PC-3 (cell line): ENCODE measurements at regions not wholly inside any gene's neighbourhood (a gene's known extent, or its start where the extent isn't known, plus 50 kb on each side); places are given as distances from the start of the nearest gene placed in this dataset.

Experiments
- ATAC-seq: fragments of 200-7000 bp; cut with Tn5 transposase; 2 replicates; pipeline ENCODE4 v1.9.1; 2020; ENCODE audit warnings: mild to moderate bottlenecking, moderate library complexity
- BruUV-seq: library from RNA; stranded (reverse); fragments of 400-500 nt; replicated peaks from 2 replicates; lab custom pipeline; 2021; lab: Mats Ljungman, UMichigan
- CTCF ChIA-PET: fragments of 300-600 bp; sonication (Branson Sonifier 250); formaldehyde crosslinking; loops from one replicate; lab custom pipeline; 2022; ENCODE audit warnings: antibody characterized with exemption; lab: Charles Lee
- POLR2A ChIA-PET: fragments of 300-600 bp; sonication (Branson Sonifier 250); formaldehyde crosslinking; loops from one replicate; lab custom pipeline; 2022; ENCODE audit warnings: antibody characterized with exemption; ENCODE audit not compliant: unreplicated experiment; lab: Charles Lee
- DNase-seq: peaks from one replicate; pipeline ENCODE4 v3.0.0-alpha.2; 2015
- H2AFZ ChIP-seq: fragments of 300-600 bp; sonication (generic); 2 replicates; pipeline ENCODE4 v1.6.0; 2016; ENCODE audit warnings: antibody characterized with exemption, low read length
- H3F3A ChIP-seq: fragments of 300-600 bp; sonication (generic); one replicate; pipeline ENCODE4 v1.6.0; 2017; ENCODE audit warnings: antibody characterized with exemption, low read length, control low read depth, mild to moderate bottlenecking; ENCODE audit not compliant: unreplicated experiment
- H3K27ac ChIP-seq: fragments of 300-600 bp; sonication (generic); 2 replicates; pipeline ENCODE4 v1.5.1; 2016; ENCODE audit warnings: mild to moderate bottlenecking, low read length
- H3K27me3 ChIP-seq: fragments of 300-600 bp; sonication (generic); 2 replicates; pipeline ENCODE4 v1.6.1; 2016; ENCODE audit warnings: low read length, mixed read lengths
- H3K36me3 ChIP-seq: fragments of 300-600 bp; sonication (generic); 2 replicates; pipeline ENCODE4 v1.6.1; 2016; ENCODE audit warnings: low read depth, mixed run types, low read length, mixed read lengths
- H3K4me1 ChIP-seq: fragments of 300-600 bp; sonication (generic); 2 replicates; pipeline ENCODE4 v1.5.1; 2016; ENCODE audit warnings: low read length; ENCODE audit not compliant: insufficient read depth
- H3K4me2 ChIP-seq: fragments of 300-600 bp; sonication (generic); 2 replicates; pipeline ENCODE4 v1.6.0; 2016; ENCODE audit warnings: low read length
- H3K4me3 ChIP-seq: fragments of 300-600 bp; sonication (generic); 2 replicates; pipeline ENCODE4 v1.5.1; 2016; ENCODE audit warnings: mild to moderate bottlenecking, low read length, mixed read lengths
- H3K79me2 ChIP-seq: fragments of 300-600 bp; sonication (generic); 2 replicates; pipeline ENCODE4 v1.6.1; 2017; ENCODE audit warnings: low read length, mixed read lengths
- H3K9ac ChIP-seq: fragments of 300-600 bp; sonication (generic); 2 replicates; pipeline ENCODE4 v1.6.0; 2016; ENCODE audit warnings: mild to moderate bottlenecking, low read length
- H3K9me2 ChIP-seq: fragments of 300-600 bp; sonication (generic); replicated peaks from 2 replicates; pipeline ENCODE4 v1.6.1; 2016; ENCODE audit warnings: mixed run types, low read length, mixed read lengths
- H3K9me3 ChIP-seq: fragments of 300-600 bp; sonication (generic); 2 replicates; pipeline ENCODE4 v1.6.1; 2016; ENCODE audit warnings: low read length, mixed read lengths
- H4K20me1 ChIP-seq: fragments of 300-600 bp; sonication (generic); 2 replicates; pipeline ENCODE4 v1.6.1; 2016; ENCODE audit warnings: low read length, mixed read lengths
- EZH2 ChIP-seq: fragments of 300-600 bp; sonication (generic); IDR thresholded peaks from one replicate; pipeline ENCODE4 v1.6.1; 2017; ENCODE audit warnings: antibody characterized with exemption, mild to moderate bottlenecking, low read length; ENCODE audit not compliant: unreplicated experiment
- EZH2phosphoT487 ChIP-seq: fragments of 300-600 bp; sonication (generic); IDR thresholded peaks from 2 replicates; pipeline ENCODE4 v1.6.1; 2018; ENCODE audit warnings: mild to moderate bottlenecking, antibody characterized with exemption, low read length, borderline replicate concordance
- intact Hi-C: fragments of 100-400 bp; cut with micrococcal nuclease; formaldehyde crosslinking; loops from 2 replicates; pipeline ENCODE4 v1.9.0; 2023
- TF ChIP-seq, protein P1 (sequence below): fragments of 300-600 bp; sonication (generic); conservative IDR thresholded peaks from 2 replicates; pipeline ENCODE4 v1.5.1; 2017; ENCODE audit warnings: antibody characterized with exemption, low read depth, mild to moderate bottlenecking, low read length

DNA sequence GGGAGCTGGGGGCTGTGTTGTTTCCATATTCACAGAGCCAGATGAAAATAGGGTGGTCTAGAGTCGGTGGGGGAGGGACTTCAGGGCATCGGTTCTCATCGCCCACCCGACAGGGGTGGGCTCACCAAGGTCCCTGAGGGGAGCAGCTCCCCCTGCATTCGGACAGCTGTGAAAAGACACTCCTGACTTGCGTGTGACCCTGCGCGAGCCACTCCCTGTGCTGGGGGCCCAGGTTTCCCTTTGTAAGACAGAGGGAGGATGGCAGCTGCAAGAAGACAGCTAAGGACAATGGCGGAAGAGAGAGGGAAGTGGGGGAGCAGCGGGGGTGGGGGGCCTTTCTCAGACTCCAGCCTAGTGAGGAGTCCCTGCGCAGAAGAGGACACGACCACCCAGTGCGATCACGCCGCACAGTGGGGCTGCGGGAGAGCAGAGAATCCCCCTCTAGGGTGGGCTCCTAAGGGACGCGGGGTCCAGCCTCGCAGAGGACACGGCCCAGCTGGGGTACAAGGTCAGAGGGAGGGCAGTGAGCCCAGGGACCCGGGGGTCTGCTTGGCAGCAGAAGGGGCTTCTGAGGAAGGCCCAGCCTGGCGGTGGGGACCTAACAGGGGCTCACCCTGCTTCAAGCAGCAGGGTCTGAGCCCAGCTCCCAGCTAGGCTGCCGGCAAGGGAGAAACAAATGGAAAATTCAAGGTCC is 326.9 kb upstream of the DIO3 start:
- TF ChIP-seq, protein P1, sequence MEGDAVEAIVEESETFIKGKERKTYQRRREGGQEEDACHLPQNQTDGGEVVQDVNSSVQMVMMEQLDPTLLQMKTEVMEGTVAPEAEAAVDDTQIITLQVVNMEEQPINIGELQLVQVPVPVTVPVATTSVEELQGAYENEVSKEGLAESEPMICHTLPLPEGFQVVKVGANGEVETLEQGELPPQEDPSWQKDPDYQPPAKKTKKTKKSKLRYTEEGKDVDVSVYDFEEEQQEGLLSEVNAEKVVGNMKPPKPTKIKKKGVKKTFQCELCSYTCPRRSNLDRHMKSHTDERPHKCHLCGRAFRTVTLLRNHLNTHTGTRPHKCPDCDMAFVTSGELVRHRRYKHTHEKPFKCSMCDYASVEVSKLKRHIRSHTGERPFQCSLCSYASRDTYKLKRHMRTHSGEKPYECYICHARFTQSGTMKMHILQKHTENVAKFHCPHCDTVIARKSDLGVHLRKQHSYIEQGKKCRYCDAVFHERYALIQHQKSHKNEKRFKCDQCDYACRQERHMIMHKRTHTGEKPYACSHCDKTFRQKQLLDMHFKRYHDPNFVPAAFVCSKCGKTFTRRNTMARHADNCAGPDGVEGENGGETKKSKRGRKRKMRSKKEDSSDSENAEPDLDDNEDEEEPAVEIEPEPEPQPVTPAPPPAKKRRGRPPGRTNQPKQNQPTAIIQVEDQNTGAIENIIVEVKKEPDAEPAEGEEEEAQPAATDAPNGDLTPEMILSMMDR, result no peak
- TF ChIP-seq EZH2phosphoT487 (no peak), EZH2 (no peak)
- Histone ChIP-seq H3K9me3 (no peaks in the 10 kb centered on the region), H3K27me3 (no peaks in the 10 kb centered on the region), H3K4me1 (no peaks in the 10 kb centered on the region), H3K79me2 (no peaks in the 10 kb centered on the region), H3K27ac (no peak overlapping the region), H3F3A (no peaks in the 10 kb centered on the region), H3K4me3 (no peak overlapping the region), H2AFZ (0 out of 2 replicates have a peak overlapping the region, but pooled peaks have one; percentile 26), H4K20me1 (no peaks in the 10 kb centered on the region), H3K9ac (no peak overlapping the region), H3K4me2 (no peak overlapping the region), H3K9me2 (no peaks in the 10 kb centered on the region), H3K36me3 (no peaks in the 10 kb centered on the region)
- POLR2A ChIA-PET, result no interaction called here
- ATAC-seq (no peak), DNase-seq (no peak)
- intact Hi-C loops, result loop anchor here (2.0 to 10.0 kb wide), 2 partner anchors 140 to 332 kb away; partner anchors contain the start of gene RTL1
- BruUV-seq, result no TSS peak
- CTCF ChIA-PET, result interaction anchor here (0.6 to 1.0 kb wide), 3 partner anchors 315 to 384 kb away, joined by 3 to 4 read pairs (median 3); no protein-coding TSS in a partner anchor

DNA sequence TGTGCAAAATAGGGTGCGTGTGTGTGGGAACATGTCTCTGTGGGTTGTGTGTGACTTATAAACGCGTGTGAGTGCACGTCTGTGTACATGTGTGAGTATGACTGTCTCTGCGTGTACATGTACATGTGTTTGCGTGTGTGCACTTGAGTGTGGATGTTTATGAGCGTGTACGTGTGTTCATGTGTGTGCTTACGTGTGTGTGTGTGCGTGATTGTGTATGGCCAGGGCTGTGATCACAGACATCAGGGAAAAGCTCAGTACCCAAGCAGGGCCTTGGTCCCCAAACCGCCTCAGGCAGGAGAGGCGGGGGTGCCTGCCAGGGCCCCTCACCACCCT is 326.3 kb upstream of the DIO3 start:
- Histone ChIP-seq H3K4me1 (no peaks in the 10 kb centered on the region), H3K4me2 (no peak overlapping the region), H3K27me3 (no peaks in the 10 kb centered on the region), H3K79me2 (no peaks in the 10 kb centered on the region), H3K9me2 (no peaks in the 10 kb centered on the region), H3K9me3 (no peaks in the 10 kb centered on the region), H3K9ac (no peak overlapping the region), H3K36me3 (no peaks in the 10 kb centered on the region), H3F3A (no peaks in the 10 kb centered on the region), H4K20me1 (no peaks in the 10 kb centered on the region), H3K4me3 (no peak overlapping the region), H2AFZ (0 out of 2 replicates have a peak overlapping the region, but pooled peaks have one; percentile 26), H3K27ac (no peak overlapping the region)
- CTCF ChIA-PET, result interaction anchor here (0.6 to 1.0 kb wide), 3 partner anchors 105 to 384 kb away, joined by 3 to 4 read pairs (median 3); no protein-coding TSS in a partner anchor
- no TSS peak for BruUV-seq
- TF ChIP-seq EZH2 (no peak), EZH2phosphoT487 (no peak)
- TF ChIP-seq, protein P1, result no peak
- POLR2A ChIA-PET, result no interaction called here
- intact Hi-C loops, result loop anchor here (1.0 to 10.0 kb wide), 3 partner anchors 140 to 384 kb away; partner anchors contain the start of gene RTL1
- DNase-seq (no peak), ATAC-seq (no peak)
